ENCODE measurements at regions not wholly inside any gene's neighbourhood (a gene's known extent, or its start where the extent isn't known, plus 50 kb on each side); places are given as distances from the start of the nearest gene placed in this dataset.
"Not testable (repeated sequence)": the region's sequence is repeated elsewhere in the genome, so short reads cannot be mapped to it uniquely, and the experiment has no call there.

DNA sequence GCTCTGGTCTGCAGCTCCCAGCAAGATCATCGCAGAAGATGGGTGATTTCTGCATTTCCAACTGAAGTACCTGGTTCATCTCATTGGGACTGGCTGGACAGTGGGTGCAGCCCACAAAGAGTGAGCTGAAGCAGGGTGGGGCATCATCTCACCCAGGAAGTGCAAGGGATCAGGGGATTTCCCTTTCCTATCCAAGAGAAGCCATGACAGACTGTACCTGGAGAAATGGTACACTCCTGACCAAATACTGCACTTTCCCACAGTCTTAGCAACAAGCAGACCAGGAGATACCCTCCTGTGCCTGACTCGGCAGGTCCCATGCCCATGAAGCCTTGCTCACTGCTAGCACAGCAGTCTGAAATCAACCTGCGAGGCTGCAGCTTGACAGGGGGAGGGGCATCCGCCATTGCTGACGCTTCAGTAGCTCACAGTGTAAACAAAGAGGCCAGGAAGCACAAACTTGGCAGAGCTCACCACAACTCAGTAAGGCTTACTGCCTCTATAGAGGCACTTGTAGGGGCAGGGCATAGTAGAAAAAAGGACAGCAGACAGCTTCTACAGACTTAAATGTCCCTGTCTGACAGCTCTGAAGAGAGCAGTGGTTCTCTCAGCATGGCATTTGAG lies 60.5 kb downstream of the AREG start:
- DNase-seq: peak; percentile 57

GRCh38 chr4:74509363-74509762 lies 64.4 kb downstream of the AREG start:
- not testable (repeated sequence) for DNase-seq

DNA sequence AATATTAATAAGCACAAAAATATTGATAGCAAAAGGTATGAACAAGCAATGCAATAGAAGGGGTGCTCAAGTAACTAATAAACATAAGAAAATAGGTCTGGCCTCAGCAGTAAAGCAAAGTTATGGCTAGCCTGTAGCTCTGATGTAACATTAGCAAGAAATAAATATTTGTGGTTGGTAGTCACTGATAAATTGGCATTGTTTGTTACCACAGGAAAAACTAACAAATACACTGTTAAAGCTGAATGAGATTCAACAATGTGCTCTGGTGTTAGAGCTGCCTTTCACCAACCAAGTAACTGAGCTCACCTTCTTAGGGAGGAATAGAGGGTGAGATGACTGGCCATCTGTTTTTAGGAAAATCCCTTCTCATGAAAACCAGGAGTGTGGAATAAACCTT lies 71.4 kb downstream of the AREG start:
- DNase-seq: no peak

- no peak for DNase-seq
Observed at GRCh38 chr4:74517996-74518395, 73.1 kb downstream of the AREG start.

GRCh38 chr4:74522251-74522991 lies 77.5 kb downstream of the AREG start:
- no peak for DNase-seq

- no peak for DNase-seq
Observed at GRCh38 chr4:74523096-74523495, 78.2 kb downstream of the AREG start.

DNA sequence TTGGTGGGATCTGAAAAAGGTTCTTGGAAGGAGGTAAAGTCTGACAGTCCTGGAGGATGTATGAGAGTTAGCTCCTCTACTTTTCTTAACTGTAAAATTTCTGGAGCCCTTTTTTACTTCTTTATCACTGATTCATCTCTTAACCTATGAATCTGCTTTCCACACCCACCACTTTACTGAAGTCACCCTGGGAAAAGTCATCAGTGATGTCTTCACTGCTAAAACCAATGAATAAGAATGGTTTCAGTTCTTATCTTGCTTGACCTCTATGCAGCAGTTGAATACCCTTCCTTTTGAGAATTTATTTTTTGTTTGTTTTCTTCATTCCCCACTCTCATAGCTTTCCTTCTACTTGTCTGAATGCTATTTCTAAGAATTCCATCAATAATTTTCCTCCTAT lies 80.0 kb downstream of the AREG start:
- no peak for DNase-seq

DNA sequence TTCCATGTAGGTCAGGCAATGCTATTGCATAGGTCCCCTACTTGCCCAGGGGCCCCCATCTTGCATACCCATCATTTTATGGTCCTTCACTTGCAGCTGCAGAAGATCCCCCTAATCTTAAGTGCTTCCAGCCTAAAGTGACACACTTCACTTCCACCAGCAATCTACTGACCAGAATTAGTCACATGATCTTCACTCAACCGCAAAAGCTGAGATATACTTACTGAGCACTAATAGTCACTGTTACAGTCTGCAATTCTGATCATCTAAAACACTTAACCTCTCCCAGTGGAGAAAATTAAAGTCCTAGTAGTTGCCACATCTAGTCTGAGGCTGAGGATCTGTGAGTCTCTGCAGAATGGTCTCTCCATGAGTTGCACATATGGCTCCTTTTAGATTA lies 82.1 kb downstream of the AREG start:
- DNase-seq: no peak

DNA sequence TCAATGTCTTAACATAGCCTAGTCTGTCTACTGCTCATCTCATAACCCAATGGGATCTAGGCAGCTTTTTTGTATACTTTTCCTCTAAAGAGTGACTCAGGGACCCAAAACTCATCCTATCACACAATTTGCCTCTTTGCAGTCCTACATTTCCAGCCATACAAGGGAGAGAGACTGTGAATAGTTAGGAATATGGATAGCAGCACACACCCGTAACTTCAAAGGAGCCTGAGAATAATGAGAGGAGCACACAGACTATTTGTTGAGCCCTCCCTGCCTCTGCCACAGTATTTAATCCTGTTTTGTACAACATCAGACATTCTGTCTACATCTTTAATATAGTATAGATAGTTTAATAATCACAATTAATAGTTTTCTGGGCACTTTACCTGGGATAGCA lies 83.2 kb downstream of the AREG start:
- no peak for DNase-seq

GRCh38 chr4:74529284-74530041 lies 84.5 kb downstream of the AREG start:
- DNase-seq: no peak

- DNase-seq: peak; percentile 29
Observed at GRCh38 chr4:74531963-74532794, 87.2 kb downstream of the AREG start.

- no peak for DNase-seq
Observed at GRCh38 chr4:74534121-74534520, 89.2 kb downstream of the AREG start.

- no peak for DNase-seq
Observed at GRCh38 chr4:74534936-74535335, 90.0 kb downstream of the AREG start.

DNA sequence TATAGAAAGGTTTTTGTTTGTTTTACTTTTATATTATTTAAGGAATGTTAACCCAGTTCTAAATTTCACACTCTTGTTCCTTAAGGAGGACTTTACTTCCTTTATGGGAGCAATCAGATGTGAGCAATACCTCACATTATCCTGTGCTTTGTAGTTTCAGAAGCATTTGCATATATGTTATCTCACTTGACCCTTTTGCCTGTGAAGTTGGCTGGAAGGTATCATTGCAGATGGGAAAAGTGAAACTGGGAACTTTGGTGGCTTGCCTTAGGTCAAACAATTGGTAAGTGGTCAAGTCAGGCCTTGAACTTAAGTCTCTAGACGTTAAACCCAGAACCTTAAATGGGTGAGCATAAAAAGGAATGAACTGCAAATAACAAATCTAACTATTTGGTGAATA lies 90.6 kb downstream of the AREG start:
- no peak for DNase-seq

- DNase-seq: no peak
Observed at GRCh38 chr4:74536557-74536956, 91.6 kb downstream of the AREG start.

GRCh38 chr4:74537459-74537858 lies 92.5 kb downstream of the AREG start:
- no peak for DNase-seq

- DNase-seq: no peak
Observed at GRCh38 chr4:74539044-74539790, 94.3 kb downstream of the AREG start.

DNA sequence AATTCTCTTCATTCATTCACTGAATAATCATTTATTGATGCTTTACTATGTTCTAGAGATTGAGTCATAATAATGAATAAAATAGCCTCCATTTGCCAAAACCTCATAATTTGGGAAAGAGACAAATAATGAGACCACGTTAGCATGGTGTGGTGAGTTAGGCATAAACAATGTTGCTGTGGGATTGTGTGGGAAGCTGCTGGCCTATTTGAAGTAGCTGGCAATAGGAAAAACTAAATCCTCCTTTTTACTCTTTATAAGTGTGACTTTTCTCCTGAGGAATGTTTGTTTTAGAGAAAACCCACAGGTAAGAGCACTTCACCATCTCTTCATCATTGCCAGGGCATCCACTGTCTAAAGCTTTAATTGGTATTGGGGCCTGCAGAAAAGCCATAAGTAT lies 95.3 kb downstream of the AREG start:
- no peak for DNase-seq

- no peak for DNase-seq
Observed at GRCh38 chr4:74541667-74542066, 96.7 kb downstream of the AREG start.

DNA sequence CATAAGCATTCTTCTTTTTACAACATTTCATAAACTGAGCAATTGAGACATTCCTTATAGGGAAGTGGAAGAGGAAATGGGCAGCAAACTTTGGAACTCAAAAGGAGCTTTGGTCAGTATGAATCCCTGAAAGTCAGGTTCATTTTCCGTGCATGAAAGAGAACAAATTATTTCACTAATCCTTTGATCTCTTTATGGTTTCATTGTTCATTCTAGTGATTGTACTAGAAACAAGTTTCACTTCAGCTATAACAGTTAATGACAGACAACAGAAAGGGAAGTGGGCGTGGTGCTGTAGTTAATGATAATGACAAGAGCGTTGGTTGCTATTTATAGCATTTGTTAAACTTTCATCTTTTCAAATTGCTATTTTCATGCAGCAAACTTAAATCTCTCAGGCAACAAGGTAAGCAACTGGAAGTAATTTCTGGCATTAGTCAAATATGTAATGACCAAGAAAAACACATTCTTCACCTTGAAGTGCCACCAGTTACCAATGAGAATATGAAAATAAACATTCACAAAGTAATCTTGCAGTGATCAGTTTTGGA lies 98.4 kb downstream of the AREG start:
- no peak for DNase-seq

DNA sequence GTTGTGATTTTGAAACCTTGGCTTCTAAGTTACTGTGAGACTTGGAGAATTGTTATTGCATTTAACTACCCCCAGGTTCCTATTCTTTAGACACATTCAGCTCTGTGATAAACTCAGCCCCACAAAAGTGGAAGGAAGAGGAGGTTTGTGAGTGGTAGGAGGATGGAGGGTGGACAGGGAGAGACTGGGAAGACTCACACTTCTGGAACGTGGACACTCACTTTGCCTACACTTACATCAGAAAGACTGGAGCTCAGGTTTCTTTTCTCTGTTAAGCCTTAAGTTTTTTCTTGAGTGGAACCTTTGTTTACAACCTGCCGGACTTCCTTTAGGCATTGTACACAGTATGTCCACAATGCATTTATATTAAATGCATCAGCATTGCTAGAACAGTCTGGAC lies 99.0 kb downstream of the AREG start:
- no peak for DNase-seq

All from NCI-H345 (cell line).